ENCODE measurements at regions not wholly inside any gene's neighbourhood (a gene's known extent, or its start where the extent isn't known, plus 50 kb on each side); places are given as distances from the start of the nearest gene placed in this dataset.

DNA sequence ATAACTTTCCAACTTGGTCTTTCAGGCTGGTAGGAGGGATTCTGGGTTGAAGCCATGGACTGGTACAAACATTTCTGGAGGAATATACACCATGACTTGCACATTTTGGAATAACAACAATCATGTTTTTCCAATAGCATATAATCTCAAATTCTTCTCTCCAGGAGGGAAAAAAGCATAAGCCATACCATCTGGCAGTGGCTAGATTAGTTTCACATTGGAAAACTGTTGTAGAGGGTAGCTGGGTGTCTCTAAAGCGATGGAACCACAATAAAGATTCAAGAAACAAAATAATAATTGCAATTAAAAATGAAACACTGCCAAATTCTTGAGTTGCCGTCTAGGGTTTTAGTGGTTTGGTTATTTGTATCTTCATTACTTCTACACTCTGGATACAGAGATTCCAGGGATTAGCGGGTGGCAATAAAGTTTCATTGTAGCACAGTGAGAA lies 278.5 kb upstream of the RASGRP1 start:
- CTCF ChIA-PET (ENCODE audit: partially characterized antibody) = interaction anchor here (0.6 to 2.7 kb wide), 4 partner anchors 10 to 26 kb away, joined by 3 to 8 read pairs (median 3); no protein-coding TSS in a partner anchor
- H4K5ac ChIP-seq (ENCODE audit: insufficient read length, low read depth, low read length) = no peak overlapping the region
- H2BK15ac ChIP-seq (ENCODE audit: low read length) = no peak overlapping the region
- no peaks in the 10 kb centered on the region for H3K4me1 ChIP-seq (replicated peaks in 1 of 4; ENCODE audit: control insufficient read depth in 3 of 4, insufficient read depth in 4 of 4, low read length in 3 of 4)
- H2AFZ ChIP-seq (ENCODE audit: low read length) = no peak overlapping the region
- no peak overlapping the region for H3K4me3 ChIP-seq (ENCODE audit: extremely low read depth in 1 of 4, insufficient read depth in 2 of 4, low read depth in 3 of 4, low read length in 4 of 4)
- H2BK12ac ChIP-seq (ENCODE audit: low read depth, low read length) = no peak overlapping the region
- no peaks in the 10 kb centered on the region for H3K79me2 ChIP-seq (ENCODE audit: control insufficient read depth in 1 of 2, insufficient read depth in 2 of 2, low read length in 2 of 2)
- H3K36me3 ChIP-seq (ENCODE audit: control insufficient read depth in 2 of 4, insufficient read depth in 4 of 4, low read length in 3 of 4) = no peaks in the 10 kb centered on the region
- H3K27ac ChIP-seq (ENCODE audit: low read depth, low read length) = no peak overlapping the region
- DNase-seq (ENCODE audit: low read depth in 1 of 2, low spot score in 2 of 2) (no peak), FAIRE-seq (no peak)
- POLR2A ChIA-PET (ENCODE audit: partially characterized antibody) = no interaction called here
- no peak overlapping the region for H3K4ac ChIP-seq (replicated peaks; ENCODE audit: insufficient read length, low read depth, low read length)
- no peak overlapping the region for H3K56ac ChIP-seq (replicated peaks; ENCODE audit: insufficient read length, low read depth, low read length)
- H3K23me2 ChIP-seq (ENCODE audit: low read depth, low read length) = no peaks in the 10 kb centered on the region
- H3K4me2 ChIP-seq (ENCODE audit: insufficient read depth in 1 of 2, low read depth in 2 of 2, low read length in 2 of 2) = no peak overlapping the region
- H3K14ac ChIP-seq (ENCODE audit: insufficient read length) = no peak overlapping the region
- H3K27me3 ChIP-seq (replicated peaks in 1 of 4; ENCODE audit: control insufficient read depth in 3 of 4, extremely low read depth in 1 of 4, insufficient read depth in 3 of 4, low read length in 3 of 4) = no peaks in the 10 kb centered on the region; a peak in 1 of 7 replicates
- H3K79me1 ChIP-seq (ENCODE audit: low read depth, low read length) = no peaks in the 10 kb centered on the region
- H2BK120ac ChIP-seq (replicated peaks; ENCODE audit: low read depth, low read length) = no peak overlapping the region
- 91% methylated on average over 3 of the region's 3 CpGs; no CpG with 5 or more reads in 1 of the 2 experiments for WGBS, 2 experiments (ENCODE audit: extremely low coverage in 1 of 2, insufficient coverage in 1 of 2, insufficient read length in 1 of 2, insufficient replicate concordance in 2 of 2, low coverage in 1 of 2, low lambda C conversion rate in 2 of 2, missing lambda C conversion rate in 1 of 2)
- H2AK5ac ChIP-seq (ENCODE audit: low read depth, low read length) = no peak overlapping the region
- H2BK5ac ChIP-seq (ENCODE audit: low read depth, low read length) = no peak overlapping the region
- H3K18ac ChIP-seq (ENCODE audit: extremely low read depth, low read length) = no peak overlapping the region
- no peak overlapping the region for H3K23ac ChIP-seq (ENCODE audit: insufficient read length)
- no peak overlapping the region for H4K91ac ChIP-seq (replicated peaks; ENCODE audit: insufficient read length, low read length)
- H2BK20ac ChIP-seq (ENCODE audit: low read length) = no peak overlapping the region
- H4K8ac ChIP-seq (ENCODE audit: extremely low read depth, insufficient read depth, low read length) = no peak overlapping the region
- no peaks in the 10 kb centered on the region for H4K20me1 ChIP-seq (replicated peaks in 1 of 2; ENCODE audit: control insufficient read depth in 1 of 2, insufficient read depth in 2 of 2, low read length in 2 of 2)
- H3K9me3 ChIP-seq (ENCODE audit: insufficient read depth in 2 of 2, low read depth in 1 of 2, low read length in 1 of 2) = peaks cover 4 to 5% of the 10 kb centered on the region in 2 experiments; a peak in 2 of 4 replicates
- H3K9ac ChIP-seq (replicated peaks in 1 of 4; ENCODE audit: extremely low read depth in 1 of 4, low read depth in 3 of 4, low read length in 3 of 4) = no peak overlapping the region
- no peak for TF ChIP-seq PHF8 (conservative IDR thresholded peaks at IDR 0.05; ENCODE audit: low read depth, low read length)
- no peak for TF ChIP-seq RNF2 (IDR thresholded peaks at IDR 0.05; ENCODE audit: borderline replicate concordance, low read depth, low read length, missing control alignments, poor library complexity, severe bottlenecking)
- no peak for TF ChIP-seq SAP30 (IDR thresholded peaks at IDR 0.05; ENCODE audit: insufficient read depth, insufficient replicate concordance, low read length)
